ENCODE measurements at regions not wholly inside any gene's neighbourhood (a gene's known extent, or its start where the extent isn't known, plus 50 kb on each side); places are given as distances from the start of the nearest gene placed in this dataset.

- no peak for DNase-seq
Measured at GRCh38 chr3:104816008-104816407, 550.7 kb upstream of the ALCAM start.

GRCh38 chr3:104816716-104817115, 550.0 kb upstream of the ALCAM start:
- no peak for DNase-seq

DNA sequence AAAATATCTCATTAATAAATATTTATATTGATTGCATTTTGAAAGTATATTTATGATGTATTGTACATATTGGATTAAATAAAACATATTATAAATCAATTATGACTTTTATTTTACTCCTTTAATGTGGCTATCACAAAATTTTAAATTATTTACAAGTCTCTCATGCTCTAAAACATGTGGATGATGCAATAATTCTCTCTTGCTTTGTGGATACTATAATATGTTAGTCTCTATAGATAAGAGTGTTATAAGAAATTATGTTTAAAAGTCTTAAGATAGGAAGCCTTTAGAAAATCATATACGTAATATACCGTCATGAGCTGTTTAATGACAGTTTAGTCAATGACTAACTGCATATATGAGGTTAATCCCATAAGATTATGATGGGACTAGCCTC, 547.4 kb upstream of the ALCAM start:
- DNase-seq: no peak

DNA sequence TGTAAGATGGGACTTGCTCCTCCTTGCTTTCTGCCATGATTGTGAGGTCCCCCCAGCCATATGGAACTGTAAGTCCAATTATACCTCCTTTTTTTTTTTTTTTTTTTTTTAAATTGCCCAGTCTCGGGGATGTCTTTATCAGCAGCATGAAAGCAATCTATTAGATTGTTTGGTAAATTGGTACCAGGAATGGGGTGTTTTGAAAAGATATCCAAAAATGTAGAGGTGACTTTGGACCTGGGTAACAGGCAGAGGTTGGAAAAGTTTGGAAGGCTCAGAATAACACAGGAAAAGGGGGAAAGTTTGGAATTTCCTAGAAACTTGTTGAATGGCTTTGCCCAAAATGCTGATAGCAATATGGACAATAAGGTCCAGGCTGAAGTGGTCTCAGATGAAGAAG, 545.8 kb upstream of the ALCAM start:
- no peak for DNase-seq

GRCh38 chr3:104825116-104825515, 541.6 kb upstream of the ALCAM start:
- DNase-seq: no peak

GRCh38 chr3:104831071-104831470, 535.6 kb upstream of the ALCAM start:
- DNase-seq: no peak

- no peak for DNase-seq
Measured at GRCh38 chr3:104832530-104832929, 534.2 kb upstream of the ALCAM start.

DNA sequence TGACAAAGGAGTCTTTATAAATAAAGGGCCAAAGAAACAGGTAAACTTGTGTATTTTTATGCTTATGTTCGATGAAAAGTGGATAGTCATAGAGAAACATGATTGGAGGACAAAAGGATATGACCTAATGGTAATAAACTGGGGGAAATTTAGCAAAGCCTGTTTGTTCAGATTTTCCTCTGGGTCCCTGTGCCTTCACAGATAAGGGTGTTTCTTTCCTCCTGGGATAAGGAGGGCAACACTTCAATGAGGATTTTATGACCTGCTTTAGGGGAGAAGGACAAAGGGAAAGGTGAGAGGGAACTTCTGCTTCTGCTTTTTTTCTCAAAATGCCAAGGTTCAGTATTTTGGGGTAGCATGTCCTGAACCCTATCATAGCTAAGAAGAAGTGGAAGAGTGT, 531.3 kb upstream of the ALCAM start:
- no peak for DNase-seq

DNA sequence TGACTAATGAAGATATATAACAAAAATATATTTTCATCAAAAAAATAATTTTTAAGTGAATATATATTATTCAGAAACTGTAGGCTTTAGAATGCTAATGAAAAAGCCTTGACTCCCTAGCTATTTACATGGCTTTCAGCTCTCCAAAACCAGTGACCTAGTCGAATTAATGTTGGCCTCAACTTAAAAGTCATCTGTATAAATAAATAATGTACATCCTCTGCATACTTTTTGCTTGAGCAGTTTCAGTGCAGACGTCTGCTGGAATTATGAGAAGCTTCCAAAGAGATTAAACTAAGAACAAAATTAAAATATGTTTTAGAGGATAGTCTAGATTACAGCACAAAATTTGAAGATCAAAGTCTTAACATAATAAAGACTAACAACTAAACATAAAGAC, 520.4 kb upstream of the ALCAM start:
- no peak for DNase-seq

- DNase-seq: no peak
Measured at GRCh38 chr3:104849070-104849469, 517.6 kb upstream of the ALCAM start.

GRCh38 chr3:104854468-104854867, 512.2 kb upstream of the ALCAM start:
- DNase-seq: no peak

- DNase-seq: no peak
Measured at GRCh38 chr3:104855702-104856101, 511.0 kb upstream of the ALCAM start.

GRCh38 chr3:104856741-104857140, 510.0 kb upstream of the ALCAM start:
- no peak for DNase-seq

DNA sequence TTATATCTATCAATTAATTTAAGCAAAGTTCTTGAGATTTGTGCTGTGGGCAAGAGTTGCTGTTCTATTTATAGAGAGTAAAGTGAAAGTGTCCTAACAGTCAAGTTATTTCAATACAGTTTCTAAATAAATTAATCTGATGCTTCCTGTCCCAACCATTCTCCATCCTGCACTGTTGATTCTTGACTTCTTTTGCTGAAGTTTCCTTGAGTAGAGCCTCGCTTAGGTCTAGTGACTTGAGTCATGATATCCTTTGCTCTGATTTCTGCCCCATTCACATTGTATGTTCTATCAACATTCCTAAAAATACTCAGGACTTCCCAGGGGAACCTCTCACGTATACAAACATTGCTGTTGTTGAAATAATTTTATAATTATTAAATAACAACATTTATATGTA, 498.4 kb upstream of the ALCAM start:
- DNase-seq: no peak

DNA sequence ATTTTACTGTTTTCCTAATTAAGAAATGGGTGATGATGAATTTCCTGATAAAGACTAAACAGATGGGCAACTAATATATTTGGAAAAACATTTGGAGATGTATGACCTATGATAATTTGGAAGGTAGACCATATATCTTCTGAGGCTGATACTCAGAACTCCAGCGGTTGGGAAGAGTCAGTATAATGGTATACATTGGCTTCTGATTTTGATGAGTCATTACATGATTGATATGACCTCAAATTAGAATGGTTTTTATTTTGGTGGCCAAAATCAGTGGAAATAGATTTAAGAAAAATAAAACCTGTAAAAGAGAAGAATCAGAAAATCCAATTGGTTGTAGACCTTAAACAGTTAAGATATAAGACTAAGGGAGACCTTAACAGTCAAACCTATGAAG, 496.4 kb upstream of the ALCAM start:
- no peak for DNase-seq

GRCh38 chr3:104873331-104873730, 493.4 kb upstream of the ALCAM start:
- DNase-seq: no peak

- no peak for DNase-seq
Measured at GRCh38 chr3:104878395-104878794, 488.3 kb upstream of the ALCAM start.

- DNase-seq: no peak
Measured at GRCh38 chr3:104879919-104880318, 486.8 kb upstream of the ALCAM start.

- DNase-seq: no peak
Measured at GRCh38 chr3:104885214-104885814, 481.4 kb upstream of the ALCAM start.

DNA sequence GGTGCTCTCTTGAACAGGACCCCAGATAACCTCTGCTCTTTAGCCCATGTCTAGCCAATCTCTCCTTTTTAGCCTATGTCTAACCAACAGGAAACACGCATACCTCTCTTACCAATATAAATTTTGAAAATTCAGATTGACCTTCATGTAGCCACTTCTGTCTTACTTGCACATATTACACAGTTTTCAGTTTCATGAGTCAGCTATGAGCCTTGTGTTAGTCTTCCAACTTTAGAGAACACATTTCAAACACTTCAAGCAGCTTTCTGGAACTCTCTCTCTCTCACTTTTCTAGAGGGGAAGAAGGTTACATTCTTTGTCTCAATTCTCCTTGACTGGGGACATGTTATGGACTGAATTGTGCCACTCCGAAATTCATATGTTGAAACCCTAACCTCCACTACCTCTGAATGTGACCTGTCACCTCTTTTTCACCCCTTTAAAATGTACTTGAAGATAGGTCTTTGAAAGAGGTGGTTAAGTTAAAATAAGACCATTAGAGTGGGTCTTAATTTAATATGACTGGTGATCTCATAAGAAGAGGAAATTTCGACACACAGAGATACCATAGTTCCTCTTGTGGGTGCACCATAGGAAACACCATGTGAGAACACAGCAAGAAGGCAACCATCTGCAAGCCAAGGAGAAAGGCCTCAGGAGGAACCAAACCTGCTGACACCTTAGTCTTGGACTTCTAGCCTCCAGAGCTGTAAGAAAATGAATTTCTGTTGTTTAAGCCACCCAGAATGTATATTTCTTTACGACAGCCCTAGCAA, 480.3 kb upstream of the ALCAM start:
- no peak for DNase-seq

DNA sequence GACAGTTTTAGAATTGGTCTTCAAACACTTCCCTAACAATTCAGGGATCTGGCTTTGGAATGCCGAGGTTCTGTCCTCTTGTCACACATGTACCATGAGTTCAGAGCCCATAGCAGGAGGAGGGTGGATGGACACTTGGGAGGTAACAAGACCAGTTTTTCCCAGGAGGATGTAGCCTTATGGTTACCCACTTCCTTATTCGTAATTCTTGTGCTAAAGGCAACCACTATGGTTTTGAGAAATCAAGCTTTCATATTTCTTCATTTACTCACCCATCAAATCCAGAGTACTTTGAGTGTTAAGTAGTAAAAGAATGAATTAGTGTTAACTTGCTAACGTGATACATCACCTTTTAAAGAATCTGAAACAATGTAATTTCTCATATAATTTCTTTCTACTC, 479.6 kb upstream of the ALCAM start:
- DNase-seq: no peak

DNA sequence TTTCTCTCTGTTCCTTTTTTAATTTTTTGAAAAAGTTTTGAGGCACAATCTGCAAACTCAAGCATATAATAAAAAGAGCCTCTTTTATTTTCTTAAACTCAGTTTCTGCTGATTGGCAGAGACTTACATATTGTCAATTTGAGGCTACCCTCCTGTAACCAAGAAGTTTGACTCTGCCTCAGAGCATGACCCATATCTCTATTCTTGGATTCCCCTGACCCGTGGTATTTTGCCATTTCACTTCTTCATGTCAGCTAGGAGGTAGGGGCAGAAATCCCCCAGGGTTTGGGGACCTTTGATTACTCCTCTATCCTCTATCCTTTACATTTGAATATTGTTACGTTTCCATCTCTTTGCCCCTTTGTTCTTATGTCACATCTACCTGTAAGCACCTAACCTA, 479.1 kb upstream of the ALCAM start:
- DNase-seq: no peak

DNA sequence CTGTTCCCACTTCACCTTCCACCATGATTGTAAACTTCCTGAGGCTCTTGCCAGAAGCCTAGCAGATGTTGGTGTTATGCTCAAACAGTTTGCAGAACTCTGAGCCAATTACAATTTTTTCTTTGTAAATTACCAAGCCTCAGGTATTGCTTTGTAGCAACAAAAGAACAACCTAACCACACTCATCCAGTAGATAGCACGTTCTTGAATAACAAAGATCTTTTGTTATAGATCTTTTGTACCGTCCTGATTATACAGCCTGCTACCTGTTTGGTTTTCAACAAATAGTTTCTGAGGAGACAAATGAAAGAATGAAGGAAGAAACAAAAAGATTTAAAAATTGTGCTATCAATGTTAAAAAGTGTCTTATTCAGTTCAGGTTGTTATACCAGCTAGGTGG, 474.7 kb upstream of the ALCAM start:
- no peak for DNase-seq

DNA sequence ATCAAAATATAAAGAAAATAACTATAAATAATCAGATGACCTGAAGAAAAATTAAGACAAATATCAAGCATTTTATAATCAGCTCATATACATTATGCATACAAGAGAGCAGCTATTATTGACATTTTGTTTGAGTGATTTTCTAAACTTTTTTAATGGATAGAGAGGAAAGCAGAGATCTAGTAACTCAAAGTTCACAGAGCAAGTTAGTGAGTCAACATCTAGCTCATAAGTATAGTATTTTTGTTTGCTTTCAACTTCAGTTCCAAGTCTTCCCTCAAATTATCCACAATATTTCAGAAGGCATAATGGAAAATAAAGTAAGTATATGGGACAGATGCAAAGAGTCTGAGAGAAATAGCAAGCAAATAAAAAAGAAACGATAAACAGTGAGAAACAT, 470.1 kb upstream of the ALCAM start:
- no peak for DNase-seq

DNA sequence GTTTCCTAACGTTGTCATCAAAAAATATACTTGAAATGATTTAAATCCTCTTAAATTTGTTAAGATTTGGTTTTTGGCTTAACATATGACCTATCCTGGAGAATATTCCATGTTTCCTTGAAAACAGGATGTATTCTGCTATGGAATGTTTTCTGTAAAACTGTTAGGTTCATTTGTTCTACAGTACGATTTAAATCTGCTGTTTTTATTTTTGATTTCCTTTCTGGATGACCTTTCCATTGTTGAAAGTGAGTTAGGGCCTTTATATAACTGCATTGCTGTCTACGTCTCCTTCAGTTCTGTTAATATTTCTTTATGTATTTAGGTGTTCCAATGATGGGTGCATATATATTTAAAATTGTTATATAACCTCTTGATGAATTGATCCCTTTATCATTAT, 465.3 kb upstream of the ALCAM start:
- no peak for DNase-seq
